ENCODE measurements at regions not wholly inside any gene's neighbourhood (a gene's known extent, or its start where the extent isn't known, plus 50 kb on each side); places are given as distances from the start of the nearest gene placed in this dataset.

GRCh38 chr6:18545726-18546125, 158.6 kb downstream of the RNF144B start:
- Histone ChIP-seq H3K27ac (ENCODE audit: low read depth in 1 of 3, low read length in 2 of 3) (no peak overlapping the region), H3K4me1 (ENCODE audit: control insufficient read depth in 3 of 3, insufficient read depth in 2 of 3, low read depth in 1 of 3, low read length in 2 of 3) (no peaks in the 10 kb centered on the region), H3K9me3 (ENCODE audit: control insufficient read depth in 2 of 2, insufficient read depth in 1 of 2, low read depth in 1 of 2, low read length in 1 of 2) (peaks cover 0 to 6% of the 10 kb centered on the region in 2 donors), H3K4me3 (ENCODE audit: low read depth in 1 of 3, low read length in 3 of 3) (no peak overlapping the region), H3K36me3 (ENCODE audit: control insufficient read depth in 3 of 3, insufficient read depth in 2 of 3, low read depth in 1 of 3, low read length in 3 of 3) (no peaks in the 10 kb centered on the region), H3K27me3 (ENCODE audit: control insufficient read depth in 3 of 3, insufficient read depth in 3 of 3, low read length in 3 of 3) (peaks cover 0 to 3% (median 0%) of the 10 kb centered on the region in 3 donors)
- DNase-seq (no peak), FAIRE-seq (no peak)

DNA sequence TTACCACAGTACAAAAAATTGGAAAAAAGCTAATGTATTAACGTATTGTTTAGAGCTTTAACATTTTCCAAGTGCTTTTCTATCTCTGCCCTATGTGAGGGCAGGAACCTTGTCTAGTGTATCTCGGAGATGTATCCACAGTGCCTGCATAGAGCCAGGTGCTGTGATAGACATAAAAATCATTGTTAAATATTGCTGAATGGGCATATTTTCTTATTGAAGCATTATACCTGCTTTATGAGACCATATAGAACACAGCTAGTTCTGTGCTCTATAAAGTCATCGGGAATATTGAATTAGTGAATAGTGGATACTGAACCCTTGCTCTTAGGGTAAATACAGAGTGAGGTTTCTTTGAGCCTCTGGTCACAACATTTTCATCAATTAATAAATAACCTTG, 163.0 kb downstream of the RNF144B start:
- H3K36me3 ChIP-seq (ENCODE audit: control insufficient read depth in 3 of 3, insufficient read depth in 2 of 3, low read depth in 1 of 3, low read length in 3 of 3), result no peaks in the 10 kb centered on the region
- no peaks in the 10 kb centered on the region for H3K9me3 ChIP-seq (ENCODE audit: control insufficient read depth in 2 of 2, insufficient read depth in 1 of 2, low read depth in 1 of 2, low read length in 1 of 2)
- H3K4me3 ChIP-seq (ENCODE audit: low read depth in 1 of 3, low read length in 3 of 3), result no peak overlapping the region
- H3K27me3 ChIP-seq (ENCODE audit: control insufficient read depth in 3 of 3, insufficient read depth in 3 of 3, low read length in 3 of 3), result peaks cover 0 to 3% (median 0%) of the 10 kb centered on the region in 3 donors
- 90 to 96% (median 91%) methylated on average over 3 of the region's 3 CpGs for WGBS, 3 donors
- FAIRE-seq (no peak), DNase-seq (no peak)
- no peaks in the 10 kb centered on the region for H3K4me1 ChIP-seq (ENCODE audit: control insufficient read depth in 3 of 3, insufficient read depth in 2 of 3, low read depth in 1 of 3, low read length in 2 of 3)
- no peak overlapping the region for H3K27ac ChIP-seq (ENCODE audit: low read depth in 1 of 3, low read length in 2 of 3)

- H3K4me3 ChIP-seq (ENCODE audit: low read depth in 1 of 3, low read length in 3 of 3), result no peak overlapping the region
- DNase-seq (no peak), FAIRE-seq (no peak)
- no peak overlapping the region for H3K27ac ChIP-seq (ENCODE audit: low read depth in 1 of 3, low read length in 2 of 3)
- H3K4me1 ChIP-seq (ENCODE audit: control insufficient read depth in 3 of 3, insufficient read depth in 2 of 3, low read depth in 1 of 3, low read length in 2 of 3), result no peaks in the 10 kb centered on the region
- H3K36me3 ChIP-seq (ENCODE audit: control insufficient read depth in 3 of 3, insufficient read depth in 2 of 3, low read depth in 1 of 3, low read length in 3 of 3), result no peaks in the 10 kb centered on the region
- peaks cover 0 to 3% (median 0%) of the 10 kb centered on the region in 3 donors for H3K27me3 ChIP-seq (ENCODE audit: control insufficient read depth in 3 of 3, insufficient read depth in 3 of 3, low read length in 3 of 3)
- 44 to 63% (median 60%) methylated on average over 2 of the region's 2 CpGs for WGBS, 3 donors
- H3K9me3 ChIP-seq (ENCODE audit: control insufficient read depth in 2 of 2, insufficient read depth in 1 of 2, low read depth in 1 of 2, low read length in 1 of 2), result no peaks in the 10 kb centered on the region
These were observed 164.1 kb downstream of the RNF144B start for GRCh38 chr6:18551228-18551627.

DNA sequence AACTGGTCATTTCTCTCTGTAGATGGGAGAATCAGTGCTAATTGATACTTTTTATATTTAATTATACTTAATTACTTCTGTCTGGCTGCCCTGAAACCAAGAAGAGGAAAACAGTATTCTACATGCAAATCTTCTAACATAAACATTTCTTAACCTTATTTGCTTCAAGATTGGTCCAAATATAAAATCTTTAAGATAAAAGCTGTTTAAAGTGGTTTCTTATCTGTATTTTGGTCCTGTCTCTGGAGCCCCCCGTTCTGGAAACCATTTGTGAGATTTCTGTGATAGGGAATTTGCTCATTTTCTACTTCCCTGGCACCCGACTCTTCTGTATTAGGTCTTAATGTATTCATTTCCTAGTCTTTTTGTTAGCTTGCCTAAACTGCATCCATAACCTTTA, 168.6 kb downstream of the RNF144B start:
- Histone ChIP-seq H3K9me3 (ENCODE audit: control insufficient read depth in 2 of 2, insufficient read depth in 1 of 2, low read depth in 1 of 2, low read length in 1 of 2) (no peaks in the 10 kb centered on the region), H3K36me3 (ENCODE audit: control insufficient read depth in 3 of 3, insufficient read depth in 2 of 3, low read depth in 1 of 3, low read length in 3 of 3) (no peaks in the 10 kb centered on the region), H3K4me3 (ENCODE audit: low read depth in 1 of 3, low read length in 3 of 3) (no peak overlapping the region), H3K27ac (ENCODE audit: low read depth in 1 of 3, low read length in 2 of 3) (no peak overlapping the region), H3K27me3 (ENCODE audit: control insufficient read depth in 3 of 3, insufficient read depth in 3 of 3, low read length in 3 of 3) (peaks cover 0 to 3% (median 0%) of the 10 kb centered on the region in 3 donors), H3K4me1 (ENCODE audit: control insufficient read depth in 3 of 3, insufficient read depth in 2 of 3, low read depth in 1 of 3, low read length in 2 of 3) (no peaks in the 10 kb centered on the region)
- DNase-seq (no peak), FAIRE-seq (no peak)
- WGBS, 3 donors, result 50 to 61% (median 50%) methylated on average over 2 of the region's 2 CpGs

DNA sequence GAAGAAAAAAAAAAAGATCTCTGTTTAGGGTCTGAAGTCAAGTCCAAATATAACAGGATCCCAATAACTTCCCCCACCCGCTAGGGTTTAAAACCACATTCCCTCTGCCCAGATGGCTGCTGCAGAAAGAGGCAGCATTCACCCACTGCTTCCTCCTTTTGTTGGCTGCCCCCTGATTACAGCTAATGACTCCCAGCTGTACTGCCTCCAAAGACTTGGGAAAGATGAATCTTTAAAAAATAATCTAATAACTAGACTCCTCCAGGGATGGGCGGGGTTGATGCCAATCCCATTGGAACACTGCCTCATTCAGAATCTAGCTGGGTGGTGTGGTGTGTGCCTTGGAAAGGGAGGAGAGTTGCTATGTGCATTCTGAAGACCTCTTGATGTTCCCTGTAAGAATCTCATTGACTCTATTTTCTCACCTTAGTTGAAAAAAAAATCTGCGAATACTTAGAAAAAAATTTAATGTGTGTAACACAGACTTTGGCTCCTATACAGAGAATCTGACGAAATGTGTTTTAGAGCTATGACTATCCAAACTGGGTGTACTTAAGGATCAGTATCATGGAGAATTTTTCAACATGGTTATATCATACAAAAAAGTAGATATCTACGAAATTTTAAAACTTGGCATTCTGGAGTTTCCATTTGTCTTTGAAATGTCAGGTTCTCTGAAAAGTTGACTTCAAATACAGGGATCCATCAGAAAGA, 174.0 kb downstream of the RNF144B start:
- DNase-seq (no peak), FAIRE-seq (no peak)
- 63 to 77% (median 75%) methylated on average over 5 of the region's 5 CpGs for WGBS, 3 donors

DNA sequence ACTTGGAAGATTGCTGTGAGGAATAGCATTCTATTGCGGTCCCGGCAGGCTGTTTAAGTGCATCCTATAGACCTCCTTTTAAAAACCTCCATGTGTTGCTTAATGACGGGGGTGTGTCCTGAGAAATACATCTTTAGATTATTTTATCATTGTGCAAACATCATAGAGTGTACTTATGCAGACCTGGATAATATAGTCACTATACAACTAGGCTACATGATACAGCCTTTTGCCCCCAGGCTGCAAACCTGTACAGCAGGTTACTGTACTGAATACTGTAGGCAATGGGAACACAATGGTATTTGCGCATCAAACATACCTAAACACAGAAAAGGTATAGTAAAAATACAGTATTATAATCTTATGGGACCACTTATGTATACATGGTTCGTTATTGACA, 175.6 kb downstream of the RNF144B start:
- Histone ChIP-seq H3K27ac (ENCODE audit: low read depth in 1 of 3, low read length in 2 of 3) (no peak overlapping the region), H3K9me3 (ENCODE audit: control insufficient read depth in 2 of 2, insufficient read depth in 1 of 2, low read depth in 1 of 2, low read length in 1 of 2) (no peaks in the 10 kb centered on the region), H3K4me1 (ENCODE audit: control insufficient read depth in 3 of 3, insufficient read depth in 2 of 3, low read depth in 1 of 3, low read length in 2 of 3) (no peaks in the 10 kb centered on the region), H3K36me3 (ENCODE audit: control insufficient read depth in 3 of 3, insufficient read depth in 2 of 3, low read depth in 1 of 3, low read length in 3 of 3) (no peaks in the 10 kb centered on the region), H3K4me3 (ENCODE audit: low read depth in 1 of 3, low read length in 3 of 3) (no peak overlapping the region), H3K27me3 (ENCODE audit: control insufficient read depth in 3 of 3, insufficient read depth in 3 of 3, low read length in 3 of 3) (no peaks in the 10 kb centered on the region)
- DNase-seq (peak in 1 of 2 donors; percentile 75), FAIRE-seq (no peak)
- WGBS, 3 donors, result 26 to 76% (median 40%) methylated on average over 5 of the region's 5 CpGs

More for the DNA sequence above, 174.0 kb downstream of the RNF144B start:
- Histone ChIP-seq H3K27me3 (ENCODE audit: control insufficient read depth in 3 of 3, insufficient read depth in 3 of 3, low read length in 3 of 3) (no peaks in the 10 kb centered on the region), H3K27ac (ENCODE audit: low read depth in 1 of 3, low read length in 2 of 3) (no peak overlapping the region), H3K4me3 (ENCODE audit: low read depth in 1 of 3, low read length in 3 of 3) (no peak overlapping the region), H3K9me3 (ENCODE audit: control insufficient read depth in 2 of 2, insufficient read depth in 1 of 2, low read depth in 1 of 2, low read length in 1 of 2) (no peaks in the 10 kb centered on the region), H3K4me1 (ENCODE audit: control insufficient read depth in 3 of 3, insufficient read depth in 2 of 3, low read depth in 1 of 3, low read length in 2 of 3) (no peaks in the 10 kb centered on the region), H3K36me3 (ENCODE audit: control insufficient read depth in 3 of 3, insufficient read depth in 2 of 3, low read depth in 1 of 3, low read length in 3 of 3) (no peaks in the 10 kb centered on the region)

GRCh38 chr6:18564775-18565174, 177.6 kb downstream of the RNF144B start:
- H3K9me3 ChIP-seq (ENCODE audit: control insufficient read depth in 2 of 2, insufficient read depth in 1 of 2, low read depth in 1 of 2, low read length in 1 of 2), result no peaks in the 10 kb centered on the region
- H3K36me3 ChIP-seq (ENCODE audit: control insufficient read depth in 3 of 3, insufficient read depth in 2 of 3, low read depth in 1 of 3, low read length in 3 of 3), result no peaks in the 10 kb centered on the region
- no peaks in the 10 kb centered on the region for H3K4me1 ChIP-seq (ENCODE audit: control insufficient read depth in 3 of 3, insufficient read depth in 2 of 3, low read depth in 1 of 3, low read length in 2 of 3)
- peaks cover 0 to 2% (median 0%) of the 10 kb centered on the region in 3 donors for H3K27me3 ChIP-seq (ENCODE audit: control insufficient read depth in 3 of 3, insufficient read depth in 3 of 3, low read length in 3 of 3)
- H3K27ac ChIP-seq (ENCODE audit: low read depth in 1 of 3, low read length in 2 of 3), result no peak overlapping the region
- FAIRE-seq (no peak), DNase-seq (no peak)
- H3K4me3 ChIP-seq (ENCODE audit: low read depth in 1 of 3, low read length in 3 of 3), result no peak overlapping the region
- WGBS, 3 donors, result 94 to 96% (median 95%) methylated on average over 3 of the region's 3 CpGs

DNA sequence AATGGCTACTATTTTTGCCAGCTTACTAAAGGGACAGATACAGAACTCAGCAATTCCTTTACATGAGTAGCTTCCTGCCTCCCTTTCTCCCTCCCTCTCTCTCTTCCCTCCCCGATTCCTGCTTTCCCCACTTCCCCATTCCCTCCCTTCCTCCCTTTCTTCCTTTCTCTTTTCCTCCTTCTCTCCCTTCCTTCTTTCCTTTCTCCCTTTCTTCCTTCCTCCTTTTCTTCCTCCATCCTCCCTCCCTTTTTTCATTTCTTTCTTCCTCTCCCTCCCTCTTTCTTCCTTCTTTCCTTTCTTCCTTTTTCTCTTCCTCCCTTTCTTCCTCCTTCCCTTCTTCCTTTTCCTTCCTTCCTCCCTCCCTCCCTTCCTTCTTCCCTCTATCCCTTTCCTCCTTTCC, 178.1 kb downstream of the RNF144B start:
- Histone ChIP-seq H3K27me3 (ENCODE audit: control insufficient read depth in 3 of 3, insufficient read depth in 3 of 3, low read length in 3 of 3) (peaks cover 0 to 2% (median 0%) of the 10 kb centered on the region in 3 donors), H3K36me3 (ENCODE audit: control insufficient read depth in 3 of 3, insufficient read depth in 2 of 3, low read depth in 1 of 3, low read length in 3 of 3) (no peaks in the 10 kb centered on the region), H3K27ac (ENCODE audit: low read depth in 1 of 3, low read length in 2 of 3) (no peak overlapping the region), H3K4me1 (ENCODE audit: control insufficient read depth in 3 of 3, insufficient read depth in 2 of 3, low read depth in 1 of 3, low read length in 2 of 3) (no peaks in the 10 kb centered on the region), H3K4me3 (ENCODE audit: low read depth in 1 of 3, low read length in 3 of 3) (no peak overlapping the region), H3K9me3 (ENCODE audit: control insufficient read depth in 2 of 2, insufficient read depth in 1 of 2, low read depth in 1 of 2, low read length in 1 of 2) (no peaks in the 10 kb centered on the region)
- no peak for FAIRE-seq
- WGBS, 3 donors, result 64 to 74% (median 72%) methylated on average over 1 of the region's 1 CpG
- no peak for DNase-seq

GRCh38 chr6:18567380-18567779, 180.2 kb downstream of the RNF144B start:
- Histone ChIP-seq H3K4me1 (ENCODE audit: control insufficient read depth in 3 of 3, insufficient read depth in 2 of 3, low read depth in 1 of 3, low read length in 2 of 3) (no peaks in the 10 kb centered on the region), H3K9me3 (ENCODE audit: control insufficient read depth in 2 of 2, insufficient read depth in 1 of 2, low read depth in 1 of 2, low read length in 1 of 2) (no peaks in the 10 kb centered on the region), H3K27ac (ENCODE audit: low read depth in 1 of 3, low read length in 2 of 3) (no peak overlapping the region), H3K4me3 (ENCODE audit: low read depth in 1 of 3, low read length in 3 of 3) (no peak overlapping the region), H3K27me3 (ENCODE audit: control insufficient read depth in 3 of 3, insufficient read depth in 3 of 3, low read length in 3 of 3) (peaks cover 0 to 2% (median 0%) of the 10 kb centered on the region in 3 donors), H3K36me3 (ENCODE audit: control insufficient read depth in 3 of 3, insufficient read depth in 2 of 3, low read depth in 1 of 3, low read length in 3 of 3) (no peaks in the 10 kb centered on the region)
- FAIRE-seq, result no peak
- DNase-seq, result no peak
- WGBS, 3 donors, result 81 to 97% (median 92%) methylated on average over 1 to 2 of the region's 2 CpGs

Data from small intestine (tissue), 7 donors.